Fibroblast of the conjunctiva (primary cell): ENCODE measurements at regions not wholly inside any gene's neighbourhood (a gene's known extent, or its start where the extent isn't known, plus 50 kb on each side); places are given as distances from the start of the nearest gene placed in this dataset.
"Not testable (repeated sequence)": the region's sequence is repeated elsewhere in the genome, so short reads cannot be mapped to it uniquely, and the experiment has no call there.

Experiments used
- DNase-seq: peaks from one replicate; pipeline ENCODE4 v3.0.0-alpha.2; 2010; ENCODE audit warnings: low read depth

DNA sequence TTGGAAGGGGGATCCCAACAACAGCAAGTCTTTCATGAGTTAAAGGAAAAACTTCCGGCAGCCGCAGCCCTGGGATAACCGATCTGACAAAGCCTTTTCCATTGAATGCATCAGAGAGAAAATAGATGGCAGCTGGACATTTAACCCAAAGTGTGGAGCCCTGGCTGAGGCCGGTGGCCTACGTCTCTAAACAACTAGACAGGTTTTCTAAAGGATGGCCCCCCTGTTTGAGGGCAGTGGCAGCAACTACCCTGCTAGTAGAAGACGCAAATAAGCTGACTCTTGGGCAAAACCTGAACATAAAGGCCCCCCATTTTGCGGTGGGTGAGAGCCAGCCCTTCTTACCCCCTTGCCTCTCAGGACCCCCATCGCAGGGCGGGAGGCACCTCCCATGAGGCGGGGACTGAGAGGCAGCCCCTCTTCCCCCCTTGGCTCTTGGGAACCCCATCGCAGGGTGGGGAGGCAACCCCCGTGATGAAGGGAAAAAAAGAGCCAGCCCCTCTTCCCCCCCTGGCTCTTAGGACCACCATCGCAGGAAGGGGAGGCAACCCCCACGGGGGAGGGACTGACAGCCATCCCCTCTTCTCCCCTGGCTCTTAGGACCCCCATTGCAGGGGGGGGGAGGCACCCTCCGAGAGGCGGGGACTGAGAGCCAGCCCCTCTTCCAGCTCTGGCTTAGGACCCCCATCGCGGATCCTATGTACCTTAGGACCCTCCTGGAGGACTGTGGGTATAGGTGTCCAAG lies 2422.9 kb upstream of the PCDH20 start:
- DNase-seq: no peak

DNA sequence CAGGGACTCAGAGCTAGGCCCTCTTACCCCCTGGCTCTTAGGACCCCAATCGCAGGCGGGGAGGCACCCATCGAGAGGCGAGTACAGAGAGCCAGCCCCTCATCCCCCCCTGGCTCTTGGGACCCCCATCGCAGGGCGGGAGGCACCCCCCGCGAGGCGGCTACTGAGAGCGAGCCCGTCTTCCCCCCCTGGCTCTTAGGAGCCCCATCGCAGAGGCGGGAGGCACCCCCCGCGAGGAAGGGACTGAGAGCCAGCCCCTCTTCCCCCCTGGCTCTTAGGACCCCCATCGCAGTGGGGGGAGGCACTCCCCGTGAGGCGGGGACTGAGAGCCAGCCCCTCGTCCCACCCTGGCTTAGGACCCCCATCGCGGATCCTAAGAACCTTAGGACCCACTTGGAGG lies 2422.1 kb upstream of the PCDH20 start:
- not testable (repeated sequence) for DNase-seq

DNA sequence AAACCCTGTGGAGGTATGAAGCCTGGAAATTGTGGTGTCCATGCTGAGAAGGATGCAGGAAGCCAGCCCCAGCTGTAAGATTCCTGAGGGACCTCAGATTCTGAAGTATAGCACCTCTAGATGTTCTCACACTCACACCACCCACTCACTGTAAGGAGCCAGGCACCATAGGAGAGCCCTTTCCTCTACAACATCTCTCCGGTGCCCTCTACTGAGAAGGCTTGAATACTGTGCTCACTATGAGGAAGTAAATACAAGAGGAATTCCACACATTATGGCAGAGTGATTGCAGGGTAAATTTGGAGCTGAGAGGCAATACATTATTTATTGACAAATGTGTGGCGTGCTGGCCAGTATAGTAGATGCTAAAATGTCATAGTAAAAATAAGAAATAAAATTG lies 2414.0 kb upstream of the PCDH20 start:
- DNase-seq: not testable (repeated sequence)

DNA sequence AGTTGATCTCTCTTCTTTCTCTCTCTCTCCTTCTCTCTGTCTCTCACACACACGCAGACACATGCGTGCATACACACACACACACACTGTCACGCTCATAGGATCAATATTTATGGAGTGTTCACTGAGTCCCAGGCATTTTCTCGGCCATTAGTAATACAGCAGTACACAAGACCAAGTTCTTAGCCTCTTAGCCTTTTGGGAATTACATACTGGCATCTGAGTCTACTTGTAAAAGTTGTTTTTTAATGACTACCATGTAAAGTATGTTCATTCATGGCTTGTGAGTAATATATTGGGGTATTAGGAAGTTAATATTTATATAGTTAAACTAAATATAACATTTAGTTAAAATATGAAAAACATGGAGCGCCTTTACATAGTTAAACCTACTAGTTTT lies 2406.1 kb upstream of the PCDH20 start:
- not testable (repeated sequence) for DNase-seq

DNA sequence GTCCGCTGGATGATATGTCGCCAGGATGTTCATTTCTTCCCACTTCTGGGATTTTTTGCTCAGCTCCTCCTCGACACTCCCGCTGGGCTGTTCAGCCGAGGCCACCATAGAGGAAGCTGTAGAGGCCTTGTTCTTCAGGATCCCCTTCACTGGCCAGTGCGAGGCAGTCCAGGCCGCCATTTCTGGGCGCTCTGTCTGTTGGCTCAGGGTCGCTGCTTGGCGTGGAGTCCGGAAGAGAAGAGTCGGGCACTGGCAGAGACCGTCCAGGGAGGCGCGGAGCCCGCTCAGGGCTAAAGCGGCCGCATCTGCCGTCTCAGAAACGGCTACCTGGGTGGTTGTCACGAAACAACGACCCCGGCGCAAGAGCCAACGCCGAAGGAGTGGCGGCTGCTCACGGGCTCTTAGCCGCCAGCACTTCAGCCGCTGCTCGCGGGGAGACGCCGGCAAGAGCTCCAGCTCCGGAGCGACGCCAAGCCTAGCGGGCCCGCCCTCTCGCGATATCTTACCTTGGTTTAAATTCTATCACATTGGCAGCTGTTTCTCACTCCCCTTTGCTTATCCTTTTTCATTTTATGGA lies 2395.9 kb upstream of the PCDH20 start:
- DNase-seq: not testable (repeated sequence)

DNA sequence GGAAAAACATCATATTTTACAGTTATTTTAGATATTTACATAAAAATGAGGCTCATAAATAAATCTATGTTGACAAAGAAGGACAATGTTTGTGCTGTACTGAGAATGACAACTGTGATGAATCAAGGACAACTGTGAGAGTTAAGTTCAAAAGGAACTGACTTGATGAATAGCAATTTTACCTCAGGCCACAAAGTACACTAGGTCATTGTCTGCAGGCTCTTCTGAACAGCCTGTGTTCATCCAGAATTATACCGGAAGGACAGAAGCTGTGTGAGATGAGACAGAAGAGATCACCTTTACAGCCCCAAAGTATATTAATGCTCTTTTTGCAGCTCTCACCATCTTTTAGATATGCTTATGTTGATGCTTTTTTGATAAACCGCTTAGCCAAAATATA lies 2375.5 kb upstream of the PCDH20 start:
- not testable (repeated sequence) for DNase-seq

DNA sequence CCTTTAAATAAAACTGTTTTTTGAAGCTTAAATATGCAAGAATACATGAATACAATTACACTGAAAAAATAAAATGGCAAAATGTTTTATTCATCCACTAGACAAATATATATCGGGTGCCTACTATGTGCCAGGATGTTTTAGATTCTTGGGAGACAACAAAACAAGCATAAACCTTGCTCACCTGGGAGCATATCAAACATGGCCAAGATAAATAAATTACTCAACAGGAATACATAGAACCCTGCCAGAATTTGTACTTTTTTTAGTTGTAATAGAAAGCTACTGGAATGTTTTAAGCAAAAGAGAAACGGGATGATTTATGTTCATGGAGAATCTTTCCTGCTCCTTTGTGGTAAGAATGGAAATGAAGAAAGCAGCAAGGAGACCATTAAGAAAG lies 2358.5 kb upstream of the PCDH20 start:
- DNase-seq: no peak

DNA sequence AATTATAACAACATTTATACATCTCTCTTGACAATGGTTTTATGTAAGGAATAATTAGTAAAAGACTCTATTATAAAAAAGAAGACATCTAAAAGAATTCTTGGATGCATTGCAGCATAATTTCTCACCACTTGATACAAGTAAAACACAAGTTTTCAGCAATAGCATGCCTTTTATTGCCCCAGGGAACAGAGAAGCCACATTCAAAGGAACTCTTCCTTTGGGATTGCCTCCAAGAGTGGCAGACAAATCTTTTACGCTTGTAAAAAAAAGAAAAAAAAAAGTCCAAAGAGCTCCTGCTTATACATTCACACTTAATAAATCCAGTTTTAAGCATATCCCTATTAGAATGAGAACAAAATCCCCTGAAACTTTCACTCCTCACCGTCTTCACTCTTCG lies 2357.8 kb upstream of the PCDH20 start:
- DNase-seq: no peak

DNA sequence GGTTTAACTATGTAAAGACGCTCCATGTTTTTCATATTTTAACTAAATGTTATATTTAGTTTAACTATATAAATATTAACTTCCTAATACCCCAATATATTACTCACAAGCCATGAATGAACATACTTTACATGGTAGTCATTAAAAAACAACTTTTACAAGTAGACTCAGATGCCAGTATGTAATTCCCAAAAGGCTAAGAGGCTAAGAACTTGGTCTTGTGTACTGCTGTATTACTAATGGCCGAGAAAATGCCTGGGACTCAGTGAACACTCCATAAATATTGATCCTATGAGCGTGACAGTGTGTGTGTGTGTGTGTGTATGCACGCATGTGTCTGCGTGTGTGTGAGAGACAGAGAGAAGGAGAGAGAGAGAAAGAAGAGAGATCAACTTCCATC lies 2342.0 kb upstream of the PCDH20 start:
- not testable (repeated sequence) for DNase-seq

DNA sequence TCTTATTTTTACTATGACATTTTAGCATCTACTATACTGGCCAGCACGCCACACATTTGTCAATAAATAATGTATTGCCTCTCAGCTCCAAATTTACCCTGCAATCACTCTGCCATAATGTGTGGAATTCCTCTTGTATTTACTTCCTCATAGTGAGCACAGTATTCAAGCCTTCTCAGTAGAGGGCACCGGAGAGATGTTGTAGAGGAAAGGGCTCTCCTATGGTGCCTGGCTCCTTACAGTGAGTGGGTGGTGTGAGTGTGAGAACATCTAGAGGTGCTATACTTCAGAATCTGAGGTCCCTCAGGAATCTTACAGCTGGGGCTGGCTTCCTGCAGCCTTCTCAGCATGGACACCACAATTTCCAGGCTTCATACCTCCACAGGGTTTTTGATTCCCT lies 2334.2 kb upstream of the PCDH20 start:
- not testable (repeated sequence) for DNase-seq

DNA sequence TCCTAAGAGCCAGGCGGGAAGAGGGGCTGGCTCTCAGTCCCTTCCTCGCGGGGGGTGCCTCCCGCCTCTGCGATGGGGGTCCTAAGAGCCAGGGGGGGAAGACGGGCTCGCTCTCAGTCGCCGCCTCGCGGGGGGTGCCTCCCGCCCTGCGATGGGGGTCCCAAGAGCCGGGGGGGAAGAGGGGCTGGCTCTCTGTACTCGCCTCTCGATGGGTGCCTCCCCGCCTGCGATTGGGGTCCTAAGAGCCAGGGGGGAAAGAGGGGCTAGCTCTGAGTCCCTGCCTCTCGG lies 2326.1 kb upstream of the PCDH20 start:
- DNase-seq: not testable (repeated sequence)

DNA sequence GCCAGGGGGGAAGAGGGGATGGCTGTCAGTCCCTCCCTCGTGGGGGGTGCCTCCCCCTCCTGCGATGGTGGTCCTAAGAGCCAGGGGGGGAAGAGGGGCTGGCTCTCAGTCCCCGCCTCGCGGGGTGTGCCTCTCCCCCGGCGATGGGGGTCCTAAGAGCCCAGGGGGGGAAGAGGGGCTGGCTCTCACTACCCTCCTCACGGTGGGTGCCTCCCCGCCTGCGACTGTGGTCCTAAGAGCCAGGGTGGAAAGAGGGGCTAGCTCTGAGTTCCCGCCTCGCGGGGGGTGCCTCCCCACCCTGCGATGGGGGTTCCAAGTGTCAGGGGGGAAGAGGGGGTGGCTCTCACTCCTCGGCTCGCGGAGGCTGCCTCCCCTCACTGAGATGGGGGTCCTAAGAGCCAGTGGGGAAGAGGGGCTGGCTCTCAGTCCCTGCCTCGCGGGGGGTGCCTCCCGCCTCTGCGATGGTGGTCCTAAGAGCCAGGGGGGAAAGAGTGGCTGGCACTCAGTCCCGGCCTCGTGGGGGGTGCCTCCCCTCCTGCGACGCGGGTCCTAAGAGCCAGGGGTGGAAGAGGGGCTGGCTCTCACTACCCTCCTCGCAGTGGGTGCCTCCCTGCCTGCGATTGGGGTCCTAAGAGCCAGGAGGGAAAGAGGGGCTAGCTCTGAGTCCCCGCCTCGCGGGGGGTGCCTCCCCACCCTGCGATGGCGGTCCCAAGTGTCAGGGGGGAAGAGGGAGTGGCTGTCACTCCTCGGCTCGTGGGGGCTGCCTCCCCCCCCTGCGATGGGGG lies 2325.6 kb upstream of the PCDH20 start:
- no peak for DNase-seq

DNA sequence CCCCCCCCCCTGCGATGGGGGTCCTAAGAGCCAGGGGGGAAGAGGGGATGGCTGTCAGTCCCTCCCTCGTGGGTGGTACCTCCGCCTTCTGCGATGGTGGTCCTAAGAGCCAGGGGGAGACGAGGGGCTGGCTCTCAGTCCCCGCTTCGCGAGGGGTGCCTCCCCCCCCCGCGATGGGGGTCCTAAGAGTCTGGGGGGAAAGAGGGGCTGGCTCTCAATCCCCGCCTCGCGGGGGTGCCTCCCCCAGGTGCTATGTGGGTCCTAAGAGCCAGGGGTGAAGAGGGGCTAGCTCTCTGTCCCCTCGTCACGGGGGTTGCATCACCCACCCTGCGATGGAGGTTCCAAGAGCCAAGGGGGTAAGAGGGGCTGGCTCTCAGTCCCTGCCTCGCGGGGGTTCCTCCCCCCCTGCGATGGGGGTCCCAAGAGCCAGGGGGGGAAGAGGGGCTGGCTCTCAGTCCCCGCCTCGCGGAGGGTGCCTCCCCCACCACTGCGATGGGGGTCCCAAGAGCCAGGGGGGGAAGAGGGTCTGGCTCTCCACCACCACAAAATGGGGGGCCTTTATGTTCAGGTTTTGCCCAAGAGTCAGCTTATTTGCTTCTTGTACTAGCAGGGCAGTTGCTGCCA lies 2323.6 kb upstream of the PCDH20 start:
- DNase-seq: not testable (repeated sequence)

DNA sequence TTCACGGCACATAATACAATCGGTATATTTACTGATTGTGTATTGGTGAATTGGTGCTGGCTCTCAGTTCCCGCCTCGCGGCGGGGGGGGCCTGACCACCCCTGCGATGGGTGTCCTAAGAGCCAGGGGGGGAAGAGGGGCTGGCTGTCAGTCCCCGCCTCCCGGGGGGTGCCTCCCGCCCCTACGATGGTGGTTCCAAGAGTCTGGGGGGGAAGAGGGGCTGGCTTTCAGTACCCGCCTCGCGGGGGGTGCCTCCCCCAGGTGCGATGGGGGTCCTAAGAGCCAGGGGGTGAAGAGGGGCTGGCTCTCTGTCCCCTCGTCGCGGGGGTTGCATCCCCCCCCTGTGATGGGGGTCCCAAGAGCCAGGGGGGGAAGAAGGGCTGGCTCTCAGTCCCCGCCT lies 2321.8 kb upstream of the PCDH20 start:
- DNase-seq: no peak

DNA sequence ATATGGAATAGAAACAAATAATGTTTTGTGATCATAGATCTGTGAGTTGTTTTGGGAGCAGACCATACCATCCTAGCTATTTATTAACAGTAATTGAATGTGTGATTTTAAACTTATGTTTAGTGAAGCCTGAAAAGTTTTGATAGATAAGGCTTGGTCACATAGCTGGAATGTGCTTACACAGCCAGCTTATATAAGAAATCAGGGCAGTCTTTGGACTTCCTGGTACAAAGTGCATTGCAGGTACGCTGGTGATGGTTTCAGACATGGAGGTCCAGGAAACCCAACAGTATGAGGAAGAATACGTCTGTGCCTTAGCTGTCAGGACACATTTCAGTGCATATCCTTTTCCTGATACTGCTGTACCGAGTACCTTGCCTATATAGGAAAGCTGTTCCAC lies 2316.2 kb upstream of the PCDH20 start:
- DNase-seq: no peak

DNA sequence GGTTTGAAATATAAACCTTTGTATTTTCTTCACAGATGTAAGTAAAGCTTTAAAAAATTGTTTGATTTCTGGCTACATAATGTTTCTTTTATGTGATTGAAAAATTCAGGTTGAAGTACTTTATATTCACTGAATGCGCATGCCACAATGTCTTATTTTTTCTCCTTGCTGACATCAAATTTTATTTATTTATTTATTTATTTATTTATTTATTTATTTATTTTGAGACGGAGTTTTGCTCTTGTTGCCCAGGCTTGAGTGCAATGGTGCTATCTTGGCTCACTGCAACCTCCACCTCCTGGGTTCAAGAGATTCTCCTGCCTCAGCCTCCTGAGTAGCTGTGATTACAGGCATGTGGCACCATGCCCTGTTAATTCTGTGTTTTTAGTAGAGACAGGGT lies 2296.5 kb upstream of the PCDH20 start:
- not testable (repeated sequence) for DNase-seq

DNA sequence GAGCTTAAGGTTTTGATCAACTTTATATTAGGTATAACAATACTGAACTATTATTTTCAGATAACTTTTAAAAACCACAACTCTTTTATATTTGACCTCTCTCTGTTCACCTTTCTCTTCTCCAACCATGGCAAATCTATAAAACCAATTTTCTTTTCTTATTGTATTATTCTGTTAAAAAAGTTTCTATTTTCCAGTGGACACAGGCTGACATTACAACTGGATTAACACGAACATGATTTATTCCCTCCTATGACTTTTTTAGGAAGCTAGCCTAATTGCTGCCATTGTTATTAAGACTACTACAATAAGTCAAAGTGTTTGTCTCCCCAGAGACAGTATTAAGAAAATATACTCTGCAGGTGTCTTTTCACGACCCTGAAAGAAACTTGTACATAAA lies 2291.1 kb upstream of the PCDH20 start:
- DNase-seq: no peak

DNA sequence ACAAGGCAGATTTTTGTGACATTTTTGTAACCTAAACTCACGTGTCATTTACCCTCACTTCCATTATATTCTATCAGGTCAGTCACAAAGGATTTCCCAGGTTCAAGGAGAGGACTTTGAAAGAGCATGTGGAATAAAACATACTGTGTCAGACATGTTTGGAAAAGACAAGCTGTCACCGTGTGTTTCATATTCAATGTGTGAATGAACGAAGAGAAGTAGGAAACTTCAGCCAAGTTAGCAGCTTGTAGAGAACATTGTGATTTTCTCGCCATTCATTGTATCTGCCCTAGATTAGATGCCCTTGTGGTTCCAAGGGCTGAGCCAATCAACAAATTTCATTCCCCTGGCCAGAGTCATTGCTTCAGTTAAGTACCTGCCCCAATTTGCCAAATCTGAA lies 2288.9 kb upstream of the PCDH20 start:
- no peak for DNase-seq

DNA sequence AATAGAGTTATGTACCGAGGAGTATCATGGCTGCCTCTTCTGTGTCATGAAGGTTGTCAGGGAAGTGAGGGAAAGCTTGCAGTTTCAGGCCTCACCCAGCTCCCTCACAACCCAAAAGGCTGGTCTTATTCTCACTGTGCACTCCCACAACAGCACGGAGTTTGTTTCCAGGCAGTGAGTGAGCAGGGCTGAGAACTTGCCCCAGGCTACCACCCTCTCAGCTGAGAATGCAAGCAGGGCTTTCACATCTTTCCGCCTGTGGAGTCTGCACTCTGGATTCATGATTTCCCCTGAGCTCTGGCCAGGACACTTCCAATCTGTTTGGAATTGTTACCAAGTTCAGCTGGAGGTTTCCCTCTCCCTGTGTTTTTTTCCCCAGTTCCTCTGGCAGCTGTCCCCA lies 2284.7 kb upstream of the PCDH20 start:
- DNase-seq: no peak

DNA sequence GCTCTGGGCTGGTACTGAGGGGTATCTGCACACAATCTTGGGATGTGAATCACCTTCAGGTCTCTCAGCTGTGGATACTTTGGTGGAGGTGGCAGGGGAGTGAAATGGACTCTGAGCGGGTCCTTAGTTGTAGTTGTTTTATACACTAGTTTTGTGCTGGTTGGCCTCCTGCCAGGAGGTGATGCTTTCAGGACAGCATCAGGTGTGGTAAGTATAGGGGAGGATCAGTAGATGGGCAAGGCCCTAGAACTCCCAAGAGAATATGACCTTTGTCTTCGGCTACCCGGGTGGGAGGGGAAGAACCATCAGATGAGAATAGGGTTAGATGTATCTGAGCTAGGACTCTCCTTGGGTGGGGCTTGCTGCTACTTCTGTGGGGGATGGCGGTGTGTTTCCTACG lies 2284.3 kb upstream of the PCDH20 start:
- no peak for DNase-seq

DNA sequence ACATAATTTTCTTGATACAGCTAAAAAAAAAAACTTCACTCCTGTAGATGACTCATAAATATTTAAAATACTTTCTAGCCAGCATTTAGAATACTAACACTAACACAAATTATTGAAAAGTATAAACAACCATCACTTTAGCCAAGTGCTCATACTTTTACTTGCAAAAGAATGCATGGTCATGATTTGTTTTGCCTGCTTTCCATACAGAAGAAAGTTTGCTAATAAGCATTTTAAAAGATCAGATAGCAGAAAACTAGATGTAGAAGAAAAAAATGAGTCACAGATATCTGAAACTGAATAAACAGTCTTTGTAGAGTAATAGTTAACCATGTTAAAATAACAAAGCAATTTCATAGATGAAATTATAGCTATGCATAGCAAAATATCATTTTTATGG lies 2280.4 kb upstream of the PCDH20 start:
- DNase-seq: peak; percentile 33

DNA sequence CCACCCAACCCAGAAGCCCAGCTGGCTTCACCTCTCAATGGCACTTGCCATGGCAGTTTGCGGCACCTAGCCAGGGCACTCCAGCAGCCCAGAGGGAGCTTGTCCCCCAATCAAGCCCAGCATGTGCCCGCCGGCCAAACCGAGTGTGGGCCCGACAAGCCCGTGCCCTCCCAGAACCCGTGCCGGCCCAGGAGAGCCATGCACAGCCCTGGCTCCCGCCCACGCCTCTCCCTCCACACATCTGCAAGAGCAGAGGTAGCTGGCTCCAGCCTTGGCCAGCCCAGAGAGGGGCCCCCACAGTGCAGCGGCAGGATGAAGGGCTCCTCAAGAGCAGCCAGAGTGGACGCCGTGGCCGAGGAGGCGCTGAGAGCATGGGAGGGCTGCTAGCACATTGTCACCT lies 2278.0 kb upstream of the PCDH20 start:
- DNase-seq: no peak

DNA sequence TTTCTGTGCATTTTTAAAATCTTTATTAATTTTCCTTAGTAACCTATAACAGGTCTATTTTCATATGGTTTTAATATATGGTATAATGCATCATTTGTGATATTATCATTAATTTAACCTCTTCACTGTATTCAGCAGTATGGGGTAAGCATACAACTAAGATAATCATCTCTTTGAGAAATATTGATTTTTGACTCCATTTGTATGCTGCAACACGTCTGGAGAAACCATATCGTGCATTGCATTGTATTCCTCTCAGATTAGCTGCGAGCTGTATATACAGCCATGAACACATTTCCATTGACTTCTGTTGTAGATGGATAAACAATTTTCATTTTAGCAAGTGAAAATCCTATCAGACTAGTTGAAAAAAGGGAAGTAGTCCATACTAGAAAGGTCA lies 2275.8 kb upstream of the PCDH20 start:
- no peak for DNase-seq
